ENCODE measurements at regions not wholly inside any gene's neighbourhood (a gene's known extent, or its start where the extent isn't known, plus 50 kb on each side); places are given as distances from the start of the nearest gene placed in this dataset.

DNA sequence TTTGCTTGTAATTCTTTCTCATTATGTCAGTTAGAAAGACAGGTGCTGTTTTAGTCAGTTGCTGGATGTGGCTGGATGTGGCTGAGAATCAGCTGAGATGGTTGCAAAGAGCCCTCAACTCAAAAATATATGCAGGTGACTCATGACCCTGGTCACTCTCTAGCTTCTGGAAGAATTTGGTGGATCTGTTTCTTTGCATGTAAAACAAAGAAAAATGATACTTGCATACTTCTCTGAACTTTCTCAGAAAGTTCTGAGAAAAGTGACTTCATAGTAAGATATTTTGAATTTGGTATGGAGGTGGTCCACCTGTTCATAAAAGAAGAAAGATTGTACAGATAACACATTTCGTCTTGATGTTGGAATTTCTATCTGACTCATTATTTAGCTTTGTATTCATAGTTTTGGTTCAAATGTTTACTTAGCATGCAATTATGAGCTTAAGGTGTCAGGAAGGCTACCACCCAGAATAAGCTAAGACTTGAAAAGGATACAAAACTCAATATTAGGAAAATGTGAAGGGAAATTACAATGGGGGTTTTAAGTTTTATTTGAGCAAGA, 163.2 kb upstream of the OLIG3 start:
- no peak for DNase-seq (ENCODE audit: low spot score)
- 56% methylated on average over 1 of the region's 1 CpG for WGBS
- Histone ChIP-seq H3K9ac (ENCODE audit: low read depth in 1 of 2, low read length in 2 of 2) (no peak overlapping the region), H3K27ac (ENCODE audit: low read depth in 1 of 2, low read length in 2 of 2) (no peak overlapping the region), H3K4me3 (ENCODE audit: low read depth in 1 of 3, low read length in 3 of 3) (no peak overlapping the region), H3K36me3 (ENCODE audit: control insufficient read depth in 4 of 4, insufficient read depth in 3 of 4, low read depth in 1 of 4, low read length in 3 of 4) (no peaks in the 10 kb centered on the region), H3K4me1 (ENCODE audit: control insufficient read depth in 4 of 4, insufficient read depth in 4 of 4, low read length in 3 of 4) (peaks cover 0 to 3% (median 0%) of the 10 kb centered on the region in 4 donors), H3K27me3 (ENCODE audit: control insufficient read depth in 4 of 4, insufficient read depth in 4 of 4, low read length in 3 of 4) (no peaks in the 10 kb centered on the region), H3K9me3 (ENCODE audit: control insufficient read depth in 4 of 4, low read length in 3 of 4) (peaks cover 5 to 27% (median 18%) of the 10 kb centered on the region in 4 donors)
- TF ChIP-seq NR2F2 (IDR thresholded peaks at IDR 0.05) = no peak
- no peak for TF ChIP-seq GABPA (IDR thresholded peaks at IDR 0.05 in 1 of 2, conservative IDR thresholded peaks at IDR 0.05 in 1 of 2)
- TF ChIP-seq, protein P1, sequence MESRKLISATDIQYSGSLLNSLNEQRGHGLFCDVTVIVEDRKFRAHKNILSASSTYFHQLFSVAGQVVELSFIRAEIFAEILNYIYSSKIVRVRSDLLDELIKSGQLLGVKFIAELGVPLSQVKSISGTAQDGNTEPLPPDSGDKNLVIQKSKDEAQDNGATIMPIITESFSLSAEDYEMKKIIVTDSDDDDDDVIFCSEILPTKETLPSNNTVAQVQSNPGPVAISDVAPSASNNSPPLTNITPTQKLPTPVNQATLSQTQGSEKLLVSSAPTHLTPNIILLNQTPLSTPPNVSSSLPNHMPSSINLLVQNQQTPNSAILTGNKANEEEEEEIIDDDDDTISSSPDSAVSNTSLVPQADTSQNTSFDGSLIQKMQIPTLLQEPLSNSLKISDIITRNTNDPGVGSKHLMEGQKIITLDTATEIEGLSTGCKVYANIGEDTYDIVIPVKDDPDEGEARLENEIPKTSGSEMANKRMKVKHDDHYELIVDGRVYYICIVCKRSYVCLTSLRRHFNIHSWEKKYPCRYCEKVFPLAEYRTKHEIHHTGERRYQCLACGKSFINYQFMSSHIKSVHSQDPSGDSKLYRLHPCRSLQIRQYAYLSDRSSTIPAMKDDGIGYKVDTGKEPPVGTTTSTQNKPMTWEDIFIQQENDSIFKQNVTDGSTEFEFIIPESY (IDR thresholded peaks at IDR 0.05) = no peak
- no peak for TF ChIP-seq HNF4G (IDR thresholded peaks at IDR 0.05)
- TF ChIP-seq TAF1 (conservative IDR thresholded peaks at IDR 0.05) = no peak
- TF ChIP-seq FOXA1 (IDR thresholded peaks at IDR 0.05) = no peak
- TF ChIP-seq, protein P2, sequence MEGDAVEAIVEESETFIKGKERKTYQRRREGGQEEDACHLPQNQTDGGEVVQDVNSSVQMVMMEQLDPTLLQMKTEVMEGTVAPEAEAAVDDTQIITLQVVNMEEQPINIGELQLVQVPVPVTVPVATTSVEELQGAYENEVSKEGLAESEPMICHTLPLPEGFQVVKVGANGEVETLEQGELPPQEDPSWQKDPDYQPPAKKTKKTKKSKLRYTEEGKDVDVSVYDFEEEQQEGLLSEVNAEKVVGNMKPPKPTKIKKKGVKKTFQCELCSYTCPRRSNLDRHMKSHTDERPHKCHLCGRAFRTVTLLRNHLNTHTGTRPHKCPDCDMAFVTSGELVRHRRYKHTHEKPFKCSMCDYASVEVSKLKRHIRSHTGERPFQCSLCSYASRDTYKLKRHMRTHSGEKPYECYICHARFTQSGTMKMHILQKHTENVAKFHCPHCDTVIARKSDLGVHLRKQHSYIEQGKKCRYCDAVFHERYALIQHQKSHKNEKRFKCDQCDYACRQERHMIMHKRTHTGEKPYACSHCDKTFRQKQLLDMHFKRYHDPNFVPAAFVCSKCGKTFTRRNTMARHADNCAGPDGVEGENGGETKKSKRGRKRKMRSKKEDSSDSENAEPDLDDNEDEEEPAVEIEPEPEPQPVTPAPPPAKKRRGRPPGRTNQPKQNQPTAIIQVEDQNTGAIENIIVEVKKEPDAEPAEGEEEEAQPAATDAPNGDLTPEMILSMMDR (IDR thresholded peaks at IDR 0.05; ENCODE audit: low read depth, low read length, missing input control) = no peak
- no peak for TF ChIP-seq RXRA (IDR thresholded peaks at IDR 0.05)
- TF ChIP-seq RAD21 (IDR thresholded peaks at IDR 0.05) = no peak
- TF ChIP-seq SP1 (IDR thresholded peaks at IDR 0.05) = no peak
- TF ChIP-seq, protein P3, sequence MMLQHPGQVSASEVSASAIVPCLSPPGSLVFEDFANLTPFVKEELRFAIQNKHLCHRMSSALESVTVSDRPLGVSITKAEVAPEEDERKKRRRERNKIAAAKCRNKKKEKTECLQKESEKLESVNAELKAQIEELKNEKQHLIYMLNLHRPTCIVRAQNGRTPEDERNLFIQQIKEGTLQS (IDR thresholded peaks at IDR 0.05) = no peak
- no peak for TF ChIP-seq JUND (IDR thresholded peaks at IDR 0.05)
- TF ChIP-seq, protein P4, sequence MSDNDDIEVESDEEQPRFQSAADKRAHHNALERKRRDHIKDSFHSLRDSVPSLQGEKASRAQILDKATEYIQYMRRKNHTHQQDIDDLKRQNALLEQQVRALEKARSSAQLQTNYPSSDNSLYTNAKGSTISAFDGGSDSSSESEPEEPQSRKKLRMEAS (IDR thresholded peaks at IDR 0.05) = no peak
- no peak for TF ChIP-seq EGR1 (IDR thresholded peaks at IDR 0.05; ENCODE audit: low read depth in 2 of 2)
- no peak for TF ChIP-seq HNF4A (conservative IDR thresholded peaks at IDR 0.05)
- no peak for TF ChIP-seq YY1 (IDR thresholded peaks at IDR 0.05)
- TF ChIP-seq FOXA2 (IDR thresholded peaks at IDR 0.05) = no peak

DNA sequence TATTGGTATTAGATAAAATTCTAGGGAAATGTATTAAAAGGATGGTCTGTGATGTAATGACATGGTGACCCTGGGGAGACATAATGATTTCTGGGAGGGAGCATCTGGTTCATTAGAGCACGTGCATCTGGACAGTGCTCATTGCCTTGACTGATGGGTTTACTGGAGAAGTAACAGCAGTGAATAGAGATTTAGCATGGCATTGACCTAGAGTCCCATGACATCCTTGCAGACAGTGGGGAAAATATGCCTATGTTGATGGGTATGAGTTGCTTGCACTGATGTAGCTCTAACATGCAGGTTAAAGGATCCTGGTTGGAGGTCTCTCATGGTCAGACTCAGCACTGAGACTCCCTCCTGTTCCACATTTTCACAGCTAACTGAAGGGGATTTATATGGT, 164.1 kb upstream of the OLIG3 start:
- no peak overlapping the region for H3K4me3 ChIP-seq (ENCODE audit: low read depth in 1 of 3, low read length in 3 of 3)
- H3K27ac ChIP-seq (ENCODE audit: low read depth in 1 of 2, low read length in 2 of 2) = no peak overlapping the region
- DNase-seq (ENCODE audit: low spot score) = no peak
- H3K4me1 ChIP-seq (ENCODE audit: control insufficient read depth in 4 of 4, insufficient read depth in 4 of 4, low read length in 3 of 4) = peaks cover 0 to 3% (median 0%) of the 10 kb centered on the region in 4 donors
- H3K27me3 ChIP-seq (ENCODE audit: control insufficient read depth in 4 of 4, insufficient read depth in 4 of 4, low read length in 3 of 4) = no peaks in the 10 kb centered on the region
- H3K9ac ChIP-seq (ENCODE audit: low read depth in 1 of 2, low read length in 2 of 2) = no peak overlapping the region
- H3K9me3 ChIP-seq (ENCODE audit: control insufficient read depth in 4 of 4, low read length in 3 of 4) = peaks cover 5 to 21% (median 14%) of the 10 kb centered on the region in 4 donors
- H3K36me3 ChIP-seq (ENCODE audit: control insufficient read depth in 4 of 4, insufficient read depth in 3 of 4, low read depth in 1 of 4, low read length in 3 of 4) = no peaks in the 10 kb centered on the region
- TF ChIP-seq HNF4G (IDR thresholded peaks at IDR 0.05) (no peak), FOXA2 (IDR thresholded peaks at IDR 0.05) (no peak), EGR1 (IDR thresholded peaks at IDR 0.05; ENCODE audit: low read depth in 2 of 2) (no peak), RXRA (IDR thresholded peaks at IDR 0.05) (no peak), FOXA1 (IDR thresholded peaks at IDR 0.05) (no peak), SP1 (IDR thresholded peaks at IDR 0.05) (no peak), HNF4A (conservative IDR thresholded peaks at IDR 0.05) (no peak)
- TF ChIP-seq, protein P4 (IDR thresholded peaks at IDR 0.05) = no peak
- TF ChIP-seq, protein P5, sequence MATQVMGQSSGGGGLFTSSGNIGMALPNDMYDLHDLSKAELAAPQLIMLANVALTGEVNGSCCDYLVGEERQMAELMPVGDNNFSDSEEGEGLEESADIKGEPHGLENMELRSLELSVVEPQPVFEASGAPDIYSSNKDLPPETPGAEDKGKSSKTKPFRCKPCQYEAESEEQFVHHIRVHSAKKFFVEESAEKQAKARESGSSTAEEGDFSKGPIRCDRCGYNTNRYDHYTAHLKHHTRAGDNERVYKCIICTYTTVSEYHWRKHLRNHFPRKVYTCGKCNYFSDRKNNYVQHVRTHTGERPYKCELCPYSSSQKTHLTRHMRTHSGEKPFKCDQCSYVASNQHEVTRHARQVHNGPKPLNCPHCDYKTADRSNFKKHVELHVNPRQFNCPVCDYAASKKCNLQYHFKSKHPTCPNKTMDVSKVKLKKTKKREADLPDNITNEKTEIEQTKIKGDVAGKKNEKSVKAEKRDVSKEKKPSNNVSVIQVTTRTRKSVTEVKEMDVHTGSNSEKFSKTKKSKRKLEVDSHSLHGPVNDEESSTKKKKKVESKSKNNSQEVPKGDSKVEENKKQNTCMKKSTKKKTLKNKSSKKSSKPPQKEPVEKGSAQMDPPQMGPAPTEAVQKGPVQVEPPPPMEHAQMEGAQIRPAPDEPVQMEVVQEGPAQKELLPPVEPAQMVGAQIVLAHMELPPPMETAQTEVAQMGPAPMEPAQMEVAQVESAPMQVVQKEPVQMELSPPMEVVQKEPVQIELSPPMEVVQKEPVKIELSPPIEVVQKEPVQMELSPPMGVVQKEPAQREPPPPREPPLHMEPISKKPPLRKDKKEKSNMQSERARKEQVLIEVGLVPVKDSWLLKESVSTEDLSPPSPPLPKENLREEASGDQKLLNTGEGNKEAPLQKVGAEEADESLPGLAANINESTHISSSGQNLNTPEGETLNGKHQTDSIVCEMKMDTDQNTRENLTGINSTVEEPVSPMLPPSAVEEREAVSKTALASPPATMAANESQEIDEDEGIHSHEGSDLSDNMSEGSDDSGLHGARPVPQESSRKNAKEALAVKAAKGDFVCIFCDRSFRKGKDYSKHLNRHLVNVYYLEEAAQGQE (IDR thresholded peaks at IDR 0.05) = no peak
- 84% methylated on average over 1 of the region's 1 CpG for WGBS
